A549 (cell line): ENCODE measurements at regions not wholly inside any gene's neighbourhood (a gene's known extent, or its start where the extent isn't known, plus 50 kb on each side); places are given as distances from the start of the nearest gene placed in this dataset.

Experiments used
- TF ChIP-seq, protein P1 (sequence below): fragments of >200 bp; sonication (Bioruptor Twin); formaldehyde crosslinking; IDR thresholded peaks from 3 replicates; pipeline ENCODE4 v1.6.1; 2016
- TF ChIP-seq, protein P2 (sequence below): fragments of >200 bp; sonication (Bioruptor Twin); formaldehyde crosslinking; IDR thresholded peaks from 3 replicates; pipeline ENCODE4 v1.5.1; 2016

DNA sequence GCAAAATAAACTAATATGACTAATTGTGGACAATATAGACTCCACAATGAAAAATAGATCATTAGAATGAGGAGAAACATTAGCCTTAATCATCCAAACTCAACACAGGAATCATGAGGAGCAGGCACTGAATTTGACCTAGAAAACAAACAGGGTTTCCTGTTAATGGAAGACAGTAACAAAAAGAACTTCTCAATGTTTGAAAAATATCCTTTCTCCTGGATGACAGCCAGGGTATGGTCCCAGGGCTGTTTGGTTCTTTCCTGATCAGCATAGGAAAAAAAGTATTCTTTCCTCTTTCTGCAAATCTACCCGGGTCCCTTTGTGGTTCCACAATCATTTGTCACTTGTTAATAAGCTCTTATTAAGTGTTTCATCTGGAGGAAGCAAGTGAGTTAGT, 145.3 kb upstream of the SVIL start:
- TF ChIP-seq, protein P1, sequence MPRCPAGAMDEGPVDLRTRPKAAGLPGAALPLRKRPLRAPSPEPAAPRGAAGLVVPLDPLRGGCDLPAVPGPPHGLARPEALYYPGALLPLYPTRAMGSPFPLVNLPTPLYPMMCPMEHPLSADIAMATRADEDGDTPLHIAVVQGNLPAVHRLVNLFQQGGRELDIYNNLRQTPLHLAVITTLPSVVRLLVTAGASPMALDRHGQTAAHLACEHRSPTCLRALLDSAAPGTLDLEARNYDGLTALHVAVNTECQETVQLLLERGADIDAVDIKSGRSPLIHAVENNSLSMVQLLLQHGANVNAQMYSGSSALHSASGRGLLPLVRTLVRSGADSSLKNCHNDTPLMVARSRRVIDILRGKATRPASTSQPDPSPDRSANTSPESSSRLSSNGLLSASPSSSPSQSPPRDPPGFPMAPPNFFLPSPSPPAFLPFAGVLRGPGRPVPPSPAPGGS = no peak
- TF ChIP-seq, protein P2, sequence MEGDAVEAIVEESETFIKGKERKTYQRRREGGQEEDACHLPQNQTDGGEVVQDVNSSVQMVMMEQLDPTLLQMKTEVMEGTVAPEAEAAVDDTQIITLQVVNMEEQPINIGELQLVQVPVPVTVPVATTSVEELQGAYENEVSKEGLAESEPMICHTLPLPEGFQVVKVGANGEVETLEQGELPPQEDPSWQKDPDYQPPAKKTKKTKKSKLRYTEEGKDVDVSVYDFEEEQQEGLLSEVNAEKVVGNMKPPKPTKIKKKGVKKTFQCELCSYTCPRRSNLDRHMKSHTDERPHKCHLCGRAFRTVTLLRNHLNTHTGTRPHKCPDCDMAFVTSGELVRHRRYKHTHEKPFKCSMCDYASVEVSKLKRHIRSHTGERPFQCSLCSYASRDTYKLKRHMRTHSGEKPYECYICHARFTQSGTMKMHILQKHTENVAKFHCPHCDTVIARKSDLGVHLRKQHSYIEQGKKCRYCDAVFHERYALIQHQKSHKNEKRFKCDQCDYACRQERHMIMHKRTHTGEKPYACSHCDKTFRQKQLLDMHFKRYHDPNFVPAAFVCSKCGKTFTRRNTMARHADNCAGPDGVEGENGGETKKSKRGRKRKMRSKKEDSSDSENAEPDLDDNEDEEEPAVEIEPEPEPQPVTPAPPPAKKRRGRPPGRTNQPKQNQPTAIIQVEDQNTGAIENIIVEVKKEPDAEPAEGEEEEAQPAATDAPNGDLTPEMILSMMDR = no peak
